ENCODE measurements at regions not wholly inside any gene's neighbourhood (a gene's known extent, or its start where the extent isn't known, plus 50 kb on each side); places are given as distances from the start of the nearest gene placed in this dataset.

GRCh38 chr11:116192509-116193210 lies 580.1 kb downstream of the BUD13 start:
- TF ChIP-seq CTCF (IDR thresholded peaks at IDR 0.05 in 4 of 5, conservative IDR thresholded peaks at IDR 0.05 in 1 of 5) (no peak), POLR2A (IDR thresholded peaks at IDR 0.05) (no peak)

Data from gastrocnemius medialis (tissue), 4 donors.